H1 (cell line): ENCODE measurements at regions not wholly inside any gene's neighbourhood (a gene's known extent, or its start where the extent isn't known, plus 50 kb on each side); places are given as distances from the start of the nearest gene placed in this dataset.

Experiments
- CTCF ChIA-PET: fragments of 300-600 bp; sonication (Branson Sonifier 250); formaldehyde crosslinking; loops from one replicate; lab custom pipeline; 2021; ENCODE audit not compliant: partially characterized antibody; lab: Charles Lee
- POLR2A ChIA-PET: fragments of 300-600 bp; sonication (Branson Sonifier 250); formaldehyde crosslinking; loops from one replicate; lab custom pipeline; 2021; ENCODE audit warnings: inconsistent platforms; ENCODE audit not compliant: partially characterized antibody; lab: Charles Lee
- DNase-seq, 2 experiments: peaks; one replicate each; pipeline versions ENCODE4 v3.0.0 to v3.0.0-alpha.2; 2010 to 2022; ENCODE audit warnings: low spot score in 2 of 2, low read depth in 1 of 2, mixed read lengths in 1 of 2
- FAIRE-seq: peaks from 2 replicates; lab custom pipeline; 2011; peaks lifted over from hg19 to GRCh38; lab: Jason Lieb, UNC
- H2AFZ ChIP-seq: 2 replicates; pipeline ENCODE4 v1.8.1; 2012; ENCODE audit warnings: low read length, inconsistent platforms
- H2AK5ac ChIP-seq: 2 replicates; pipeline ENCODE4 v1.6.1; 2013; ENCODE audit warnings: low read depth, low read length
- H2BK120ac ChIP-seq: replicated peaks from 2 replicates; pipeline ENCODE3; 2013; ENCODE audit warnings: low read depth, low read length, inconsistent platforms
- H2BK12ac ChIP-seq: 2 replicates; pipeline ENCODE4 v1.6.1; 2013; ENCODE audit warnings: low read depth, low read length
- H2BK15ac ChIP-seq: 2 replicates; pipeline ENCODE4 v1.6.1; 2013; ENCODE audit warnings: low read length
- H2BK20ac ChIP-seq: 2 replicates; pipeline ENCODE4 v1.6.1; 2013; ENCODE audit warnings: low read length
- H2BK5ac ChIP-seq: 2 replicates; pipeline ENCODE4 v1.6.1; 2013; ENCODE audit warnings: low read depth, low read length
- H3K14ac ChIP-seq: 2 replicates; pipeline ENCODE4 v1.6.1; 2013; ENCODE audit warnings: inconsistent platforms; ENCODE audit not compliant: insufficient read length
- H3K18ac ChIP-seq: 2 replicates; pipeline ENCODE4 v1.6.1; 2013; ENCODE audit warnings: low read length; ENCODE audit errors: extremely low read depth
- H3K23ac ChIP-seq: 2 replicates; pipeline ENCODE4 v1.6.1; 2013; ENCODE audit warnings: inconsistent platforms; ENCODE audit not compliant: insufficient read length
- H3K23me2 ChIP-seq: 2 replicates; pipeline ENCODE4 v1.6.1; 2013; ENCODE audit warnings: low read depth, low read length
- H3K27ac ChIP-seq: 2 replicates; pipeline ENCODE4 v1.6.1; 2011; ENCODE audit warnings: low read depth, low read length, inconsistent platforms
- H3K27me3 ChIP-seq, 4 experiments: replicated peaks in 1 of 4; 1 replicate in 1 of 4; 2 replicates in 3 of 4; pipeline versions ENCODE4 v1.6.1 to v1.8.1; 2011 to 2013; ENCODE audit warnings: low read length in 3 of 4, mild to moderate bottlenecking in 3 of 4, inconsistent platforms in 2 of 4, mixed read lengths in 2 of 4, moderate library complexity in 1 of 4; ENCODE audit not compliant: control insufficient read depth in 3 of 4, insufficient read depth in 3 of 4; ENCODE audit errors: extremely low read depth in 1 of 4
- H3K36me3 ChIP-seq, 4 experiments: 2 replicates each; pipeline versions ENCODE4 v1.6.1 to v1.8.1; 2011 to 2013; ENCODE audit warnings: mild to moderate bottlenecking in 4 of 4, low read length in 3 of 4, moderate library complexity in 2 of 4, control low read depth in 1 of 4, inconsistent platforms in 1 of 4; ENCODE audit not compliant: insufficient read depth in 4 of 4, control insufficient read depth in 2 of 4
- H3K4ac ChIP-seq: replicated peaks from 2 replicates; pipeline ENCODE3; 2013; ENCODE audit warnings: low read length, low read depth, mixed read lengths, inconsistent platforms; ENCODE audit not compliant: insufficient read length
- H3K4me1 ChIP-seq, 4 experiments: replicated peaks in 1 of 4; 1 replicate in 1 of 4; 2 replicates in 3 of 4; pipeline versions ENCODE4 v1.6.1 to v1.8.1; 2011 to 2013; ENCODE audit warnings: low read length in 3 of 4, inconsistent platforms in 2 of 4, mixed read lengths in 1 of 4; ENCODE audit not compliant: insufficient read depth in 4 of 4, control insufficient read depth in 3 of 4
- H3K4me2 ChIP-seq, 2 experiments: 2 replicates each; pipeline versions ENCODE4 v1.6.1 to v1.8.1; 2011 to 2013; ENCODE audit warnings: low read depth in 2 of 2, low read length in 2 of 2, control low read depth in 1 of 2, inconsistent platforms in 1 of 2, mild to moderate bottlenecking in 1 of 2; ENCODE audit not compliant: insufficient read depth in 1 of 2
- H3K4me3 ChIP-seq, 4 experiments: fragments of 200-600, 300-600 bp in 1 of 4; sonication (generic), shearing (Covaris generic), sonication (Bioruptor Twin) in 1 of 4; 2 replicates each; pipeline versions ENCODE4 v1.5.1 to v1.8.1; 2011 to 2016; ENCODE audit warnings: low read length in 4 of 4, low read depth in 3 of 4, control low read depth in 2 of 4, inconsistent platforms in 2 of 4, mild to moderate bottlenecking in 2 of 4, mixed read lengths in 1 of 4, moderate library complexity in 1 of 4; ENCODE audit not compliant: insufficient read depth in 2 of 4; ENCODE audit errors: extremely low read depth in 1 of 4
- H3K56ac ChIP-seq: replicated peaks from 2 replicates; pipeline ENCODE3; 2013; ENCODE audit warnings: low read depth, mild to moderate bottlenecking, mixed read lengths, low read length, inconsistent platforms; ENCODE audit not compliant: insufficient read length
- H3K79me1 ChIP-seq: 2 replicates; pipeline ENCODE4 v1.6.1; 2013; ENCODE audit warnings: low read depth, low read length, control low read depth
- H3K79me2 ChIP-seq, 2 experiments: 2 replicates each; pipeline versions ENCODE4 v1.6.1 to v1.8.1; 2012 to 2013; ENCODE audit warnings: low read length in 2 of 2, mild to moderate bottlenecking in 2 of 2, inconsistent platforms in 1 of 2; ENCODE audit not compliant: insufficient read depth in 2 of 2, control insufficient read depth in 1 of 2
- H3K9ac ChIP-seq, 4 experiments: replicated peaks in 1 of 4; 1 replicate in 1 of 4; 2 replicates in 3 of 4; pipeline versions ENCODE4 v1.6.1 to v1.8.1; 2011 to 2013; ENCODE audit warnings: low read depth in 3 of 4, low read length in 3 of 4, control low read depth in 2 of 4, mild to moderate bottlenecking in 2 of 4, moderate library complexity in 2 of 4, inconsistent platforms in 1 of 4; ENCODE audit errors: extremely low read depth in 1 of 4
- H3K9me3 ChIP-seq, 2 experiments: 2 replicates each; pipeline versions ENCODE4 v1.6.1 to v1.8.1; 2012 to 2013; ENCODE audit warnings: mild to moderate bottlenecking in 2 of 2, moderate library complexity in 2 of 2, control low read depth in 1 of 2, inconsistent platforms in 1 of 2, low read depth in 1 of 2, low read length in 1 of 2, mixed read lengths in 1 of 2; ENCODE audit not compliant: insufficient read depth in 2 of 2
- H4K20me1 ChIP-seq, 2 experiments: replicated peaks in 1 of 2; 2 replicates each; pipeline versions ENCODE3 to v1.8.1; 2011 to 2013; ENCODE audit warnings: inconsistent platforms in 2 of 2, low read length in 2 of 2, mild to moderate bottlenecking in 1 of 2; ENCODE audit not compliant: insufficient read depth in 2 of 2, control insufficient read depth in 1 of 2
- H4K5ac ChIP-seq: 2 replicates; pipeline ENCODE4 v1.6.1; 2013; ENCODE audit warnings: low read length, low read depth, mixed read lengths, inconsistent platforms; ENCODE audit not compliant: insufficient read length
- H4K8ac ChIP-seq: 2 replicates; pipeline ENCODE4 v1.8.0; 2013; ENCODE audit warnings: mild to moderate bottlenecking, moderate library complexity, low read length, inconsistent platforms; ENCODE audit not compliant: insufficient read depth; ENCODE audit errors: extremely low read depth
- H4K91ac ChIP-seq: replicated peaks from 2 replicates; pipeline ENCODE3; 2013; ENCODE audit warnings: low read length, mixed read lengths, inconsistent platforms; ENCODE audit not compliant: insufficient read length
- CBX5 ChIP-seq: fragments of 300-800, 300-1000 bp; sonication (generic); IDR thresholded peaks from 2 replicates; pipeline ENCODE4 v1.7.1; 2016; ENCODE audit warnings: antibody characterized with exemption, low read length, low read depth
- CHD1 ChIP-seq: IDR thresholded peaks from 2 replicates; pipeline ENCODE4 v1.6.1; 2012; ENCODE audit warnings: low read depth, low read length, improper control_type of control experiment
- CTBP2 ChIP-seq: IDR thresholded peaks from 2 replicates; pipeline ENCODE4 v1.7.0; 2011; ENCODE audit warnings: borderline replicate concordance, mild to moderate bottlenecking, moderate library complexity, mixed read lengths, low read length; ENCODE audit not compliant: insufficient read depth, insufficient read length
- EZH2 ChIP-seq: fragments of 200-600 bp; sonication (generic); IDR thresholded peaks from 2 replicates; pipeline ENCODE4 v1.7.1; 2012; ENCODE audit warnings: low read depth, mild to moderate bottlenecking, moderate library complexity, low read length, inconsistent platforms; ENCODE audit not compliant: severe bottlenecking
- FOSL1 ChIP-seq: IDR thresholded peaks from 2 replicates; pipeline ENCODE4 v1.6.1; 2011; ENCODE audit warnings: mild to moderate bottlenecking, low read depth, low read length, moderate library complexity; ENCODE audit not compliant: insufficient read depth
- KDM5A ChIP-seq: fragments of 200-600 bp; IDR thresholded peaks from 2 replicates; pipeline ENCODE4 v1.7.1; 2012; ENCODE audit warnings: mild to moderate bottlenecking, low read length, inconsistent platforms, mixed read lengths
- NRF1 ChIP-seq: IDR thresholded peaks from 2 replicates; pipeline ENCODE4 v1.6.1; 2011; ENCODE audit warnings: mild to moderate bottlenecking, low read depth, low read length, improper control_type of control experiment
- RNF2 ChIP-seq: fragments of 200-900, 300-1000 bp; sonication (generic); IDR thresholded peaks from 2 replicates; pipeline ENCODE4 v1.7.1; 2016; ENCODE audit warnings: borderline replicate concordance, low read depth, mild to moderate bottlenecking, antibody characterized with exemption, low read length; ENCODE audit not compliant: poor library complexity, severe bottlenecking; ENCODE audit errors: missing control alignments
- SRF ChIP-seq: IDR thresholded peaks from 2 replicates; pipeline ENCODE4 v1.6.1; 2011; ENCODE audit warnings: mild to moderate bottlenecking, low read depth, low read length, moderate library complexity
- SUZ12 ChIP-seq: fragments of 200-600 bp; sonication (generic); IDR thresholded peaks from 2 replicates; pipeline ENCODE4 v1.6.1; 2012; ENCODE audit warnings: mild to moderate bottlenecking, inconsistent platforms, low read length, moderate library complexity, mixed read lengths
- TAF7 ChIP-seq: optimal IDR thresholded peaks from 2 replicates; pipeline ENCODE3; 2011; ENCODE audit warnings: low read depth, mild to moderate bottlenecking, inconsistent platforms, low read length, moderate library complexity, borderline replicate concordance
- WGBS, 2 experiments: shearing (Covaris generic) in 1 of 2; methylation state at CpG; one replicate each; pipeline versions ENCODE4 v1.1.6 to v1.1.7; 2013 to 2015; ENCODE audit warnings: low lambda C conversion rate in 2 of 2, mixed read lengths in 2 of 2, inconsistent platforms in 1 of 2, low coverage in 1 of 2, missing lambda C conversion rate in 1 of 2; ENCODE audit not compliant: insufficient replicate concordance in 2 of 2, insufficient coverage in 1 of 2, insufficient read length in 1 of 2; ENCODE audit errors: extremely low coverage in 1 of 2, missing lambda C conversion rate in 1 of 2; 5-methylcytosine and 5-hydroxymethylcytosine counted together
- TF ChIP-seq, protein P1 (sequence below): IDR thresholded peaks from 2 replicates; pipeline ENCODE4 v1.6.1; 2011; ENCODE audit warnings: low read depth, mild to moderate bottlenecking, low read length; ENCODE audit not compliant: insufficient read depth

DNA sequence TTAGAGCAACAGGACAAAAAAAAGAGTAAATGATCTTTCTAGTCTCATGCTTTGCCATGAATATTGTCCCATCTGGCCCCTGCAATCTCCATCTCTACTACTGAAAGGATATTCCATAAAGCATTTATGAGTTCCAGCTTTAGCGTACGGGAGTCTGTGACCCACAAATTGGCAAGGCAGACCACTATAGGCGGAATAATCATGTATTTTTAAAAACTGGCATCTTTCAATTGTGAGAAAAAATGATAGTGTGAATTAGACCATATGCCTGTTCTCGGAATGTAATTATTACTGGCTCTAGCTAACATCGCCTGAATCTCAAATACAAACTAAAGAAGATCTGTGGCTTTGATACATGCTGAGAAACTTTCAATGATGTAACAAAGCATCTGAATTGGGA is 738.1 kb upstream of the NXPH2 start:
- Histone ChIP-seq H3K23ac (no peak overlapping the region), H3K9ac (no peak overlapping the region), H3K9me3 (no peaks in the 10 kb centered on the region), H3K27ac (no peak overlapping the region), H3K4me3 (no peak overlapping the region), H3K79me1 (no peaks in the 10 kb centered on the region), H2BK5ac (no peak overlapping the region), H3K4me2 (no peak overlapping the region), H2BK120ac (no peak overlapping the region), H3K56ac (no peak overlapping the region), H3K4me1 (no peaks in the 10 kb centered on the region), H3K18ac (no peak overlapping the region), H3K4ac (no peak overlapping the region), H4K20me1 (no peaks in the 10 kb centered on the region), H4K8ac (no peak overlapping the region), H3K79me2 (no peaks in the 10 kb centered on the region), H3K36me3 (no peaks in the 10 kb centered on the region), H4K5ac (no peak overlapping the region), H2BK12ac (no peak overlapping the region), H2BK15ac (no peak overlapping the region), H3K23me2 (no peaks in the 10 kb centered on the region), H2AFZ (no peak overlapping the region), H2AK5ac (no peak overlapping the region), H2BK20ac (no peak overlapping the region), H3K27me3 (peaks cover 0 to 1% (median 0%) of the 10 kb centered on the region in 4 experiments; a peak in 1 of 7 replicates), H4K91ac (no peak overlapping the region), H3K14ac (no peak overlapping the region)
- CTCF ChIA-PET = no interaction called here
- FAIRE-seq (no peak), DNase-seq (no peak)
- POLR2A ChIA-PET = no interaction called here
- 81% methylated on average over 5 of the region's 5 CpGs; no CpG with 5 or more reads in 1 of the 2 experiments for WGBS, 2 experiments
- TF ChIP-seq SRF = no peak
- TF ChIP-seq CBX5 = no peak
- no peak for TF ChIP-seq SUZ12
- no peak for TF ChIP-seq KDM5A
- TF ChIP-seq, protein P1, sequence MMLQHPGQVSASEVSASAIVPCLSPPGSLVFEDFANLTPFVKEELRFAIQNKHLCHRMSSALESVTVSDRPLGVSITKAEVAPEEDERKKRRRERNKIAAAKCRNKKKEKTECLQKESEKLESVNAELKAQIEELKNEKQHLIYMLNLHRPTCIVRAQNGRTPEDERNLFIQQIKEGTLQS = no peak
- TF ChIP-seq FOSL1 = no peak
- TF ChIP-seq RNF2 = no peak
- TF ChIP-seq EZH2 = no peak
- TF ChIP-seq TAF7 = no peak
- no peak for TF ChIP-seq NRF1
- no peak for TF ChIP-seq CTBP2
- TF ChIP-seq CHD1 = no peak
